GM23248 (cell line): ENCODE measurements at regions not wholly inside any gene's neighbourhood (a gene's known extent, or its start where the extent isn't known, plus 50 kb on each side); places are given as distances from the start of the nearest gene placed in this dataset.

Experiments used
- EZH2 ChIP-seq: fragments of 200-600 bp; sonication (generic); IDR thresholded peaks from 2 replicates; pipeline ENCODE4 v1.6.1; 2018; ENCODE audit warnings: antibody characterized with exemption, mild to moderate bottlenecking; ENCODE audit not compliant: insufficient read depth, poor library complexity, severe bottlenecking
- EZH2phosphoT487 ChIP-seq: fragments of 200-600 bp; sonication (generic); IDR thresholded peaks from 2 replicates; pipeline ENCODE4 v1.6.1; 2018; ENCODE audit warnings: antibody characterized with exemption, moderate library complexity, mild to moderate bottlenecking, low read depth; ENCODE audit not compliant: insufficient read depth

GRCh38 chr9:111236332-111236731 lies 93.7 kb downstream of the OR2K2 start:
- no peak for TF ChIP-seq EZH2phosphoT487
- no peak for TF ChIP-seq EZH2
